Tongue (tissue), 1 donor: ENCODE measurements at regions not wholly inside any gene's neighbourhood (a gene's known extent, or its start where the extent isn't known, plus 50 kb on each side); places are given as distances from the start of the nearest gene placed in this dataset.

ENCODE experiments used
- DNase-seq: peaks from one replicate; pipeline ENCODE4 v3.0.0-alpha.2; 2015

GRCh38 chr14:42719391-42719790 is 1112.7 kb downstream of the LRFN5 start:
- peak; percentile 9 for DNase-seq

GRCh38 chr14:42715316-42715715 is 1108.6 kb downstream of the LRFN5 start:
- no peak for DNase-seq

GRCh38 chr14:42710071-42710470 is 1103.4 kb downstream of the LRFN5 start:
- no peak for DNase-seq

DNA sequence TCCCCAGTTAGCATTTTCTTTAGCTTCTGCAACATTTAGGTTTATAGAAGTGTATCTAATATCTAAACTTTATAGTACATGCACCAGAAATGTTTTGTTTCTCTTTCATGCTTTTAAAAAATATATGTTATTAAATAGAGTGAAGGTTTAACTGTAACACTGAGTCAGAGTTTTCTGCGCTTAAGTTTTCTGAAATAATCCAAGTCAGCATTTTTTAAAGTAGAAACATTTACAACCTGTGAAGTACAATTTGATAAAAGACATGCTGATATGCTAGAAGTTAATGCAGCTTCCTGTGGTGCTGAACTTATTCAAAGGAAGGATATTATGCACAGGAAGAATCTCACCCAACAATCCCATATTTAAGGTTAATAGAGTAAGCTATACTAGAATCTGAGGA is 1096.8 kb downstream of the LRFN5 start:
- no peak for DNase-seq

DNA sequence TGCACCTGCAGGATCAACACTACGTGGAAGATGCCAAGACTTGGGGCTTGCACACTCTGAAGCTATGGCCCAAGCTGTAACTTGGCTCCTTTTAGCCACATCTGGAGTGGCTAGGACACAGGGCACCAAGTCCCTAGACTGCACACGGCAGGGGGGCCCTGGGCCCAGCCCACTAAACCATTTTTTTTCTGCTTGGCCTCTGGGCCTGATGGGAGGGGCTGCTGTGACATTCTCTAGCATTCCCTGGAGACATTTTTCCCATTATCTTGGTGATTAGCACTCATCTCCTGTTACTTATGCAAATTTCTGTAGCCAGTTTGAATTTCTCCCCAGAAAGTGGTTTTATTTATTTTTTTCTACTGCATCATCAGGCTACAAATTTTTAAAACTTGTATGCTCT is 1080.7 kb downstream of the LRFN5 start:
- DNase-seq, result no peak

DNA sequence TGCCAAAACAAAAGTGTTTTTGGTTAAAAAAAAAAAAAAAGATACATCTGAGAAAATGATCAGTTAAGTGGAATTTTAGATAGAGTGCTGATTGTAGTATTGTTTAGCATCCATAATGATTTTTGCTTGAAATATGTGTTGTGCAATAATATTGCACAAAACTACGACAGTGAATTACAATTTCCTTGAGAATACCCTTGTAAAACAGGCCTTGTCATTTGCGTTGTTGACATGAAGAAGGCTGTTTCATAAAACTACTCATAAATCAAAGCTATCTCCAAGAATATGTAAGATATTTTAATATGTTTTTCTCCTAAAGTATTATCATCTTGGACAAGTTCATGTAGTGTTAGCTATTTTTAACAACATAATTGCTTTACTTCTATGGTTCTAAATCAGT is 1077.0 kb downstream of the LRFN5 start:
- no peak for DNase-seq

DNA sequence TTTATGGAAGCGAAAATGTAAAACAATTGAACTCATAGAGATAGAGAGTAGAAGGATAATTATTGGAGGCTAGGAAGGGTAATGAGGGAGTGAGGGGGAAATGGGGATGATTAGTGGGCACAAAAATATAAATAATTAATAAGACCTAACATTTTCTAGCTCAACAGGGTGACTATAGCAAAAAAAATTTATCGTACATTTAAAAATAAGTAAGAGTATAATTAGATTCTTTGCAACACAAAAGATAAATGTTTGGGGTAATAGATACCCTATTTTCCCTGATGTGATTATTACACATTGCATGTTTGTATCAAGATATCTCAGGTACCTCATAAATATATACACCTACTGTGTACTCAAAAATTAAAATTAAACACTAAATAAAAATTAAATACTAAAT is 1070.0 kb downstream of the LRFN5 start:
- DNase-seq, result no peak

- DNase-seq, result no peak
Measured at GRCh38 chr14:42673963-42674362, 1067.3 kb downstream of the LRFN5 start.

GRCh38 chr14:42671636-42672035 is 1065.0 kb downstream of the LRFN5 start:
- no peak for DNase-seq

DNA sequence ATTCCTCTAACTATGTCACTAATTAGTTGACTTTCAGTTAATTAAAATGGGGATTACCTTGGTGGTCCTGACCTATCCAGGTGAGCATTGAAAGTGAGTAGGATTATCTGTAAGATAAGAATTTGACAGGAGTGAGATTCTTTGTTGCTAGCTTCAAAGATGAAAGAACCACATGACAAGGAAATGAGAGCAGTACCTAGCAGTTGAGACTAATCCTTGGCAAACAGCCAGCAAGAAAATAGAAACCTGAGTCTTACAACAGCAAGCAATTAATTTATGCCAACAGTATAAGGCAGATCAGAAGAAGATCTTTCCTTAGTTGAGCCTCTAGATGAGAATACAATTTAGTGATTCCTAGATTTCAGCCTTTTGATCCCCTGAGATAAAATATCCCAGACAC is 1058.4 kb downstream of the LRFN5 start:
- DNase-seq, result no peak

DNA sequence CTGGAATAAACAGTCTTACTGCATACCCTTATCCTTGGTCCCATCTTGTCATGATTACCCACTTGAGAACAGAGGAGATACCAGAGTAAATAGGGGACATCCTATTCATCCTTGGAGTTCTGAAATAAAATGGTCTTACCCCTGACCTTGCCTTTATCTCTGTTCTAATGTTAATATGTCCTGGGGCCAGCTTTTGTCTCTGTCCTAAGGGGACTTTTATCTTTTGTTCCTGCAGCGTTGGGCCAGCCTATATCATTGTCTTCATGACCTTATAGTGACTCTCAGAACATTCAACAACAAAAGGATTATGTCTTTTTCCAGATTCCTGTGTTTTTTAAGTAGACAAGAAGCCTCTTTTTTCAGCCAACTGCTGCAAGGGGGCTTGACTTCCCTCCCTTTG is 1057.5 kb downstream of the LRFN5 start:
- no peak for DNase-seq

GRCh38 chr14:42654707-42655106 is 1048.0 kb downstream of the LRFN5 start:
- no peak for DNase-seq

- DNase-seq, result no peak
Measured at GRCh38 chr14:42642787-42643186, 1036.1 kb downstream of the LRFN5 start.

- DNase-seq, result no peak
Measured at GRCh38 chr14:42633504-42634095, 1026.9 kb downstream of the LRFN5 start.

GRCh38 chr14:42629553-42629952 is 1022.9 kb downstream of the LRFN5 start:
- DNase-seq, result no peak

- DNase-seq, result no peak
Measured at GRCh38 chr14:42628602-42629001, 1021.9 kb downstream of the LRFN5 start.

- no peak for DNase-seq
Measured at GRCh38 chr14:42626986-42627385, 1020.3 kb downstream of the LRFN5 start.

GRCh38 chr14:42624980-42625761 is 1018.5 kb downstream of the LRFN5 start:
- no peak for DNase-seq

DNA sequence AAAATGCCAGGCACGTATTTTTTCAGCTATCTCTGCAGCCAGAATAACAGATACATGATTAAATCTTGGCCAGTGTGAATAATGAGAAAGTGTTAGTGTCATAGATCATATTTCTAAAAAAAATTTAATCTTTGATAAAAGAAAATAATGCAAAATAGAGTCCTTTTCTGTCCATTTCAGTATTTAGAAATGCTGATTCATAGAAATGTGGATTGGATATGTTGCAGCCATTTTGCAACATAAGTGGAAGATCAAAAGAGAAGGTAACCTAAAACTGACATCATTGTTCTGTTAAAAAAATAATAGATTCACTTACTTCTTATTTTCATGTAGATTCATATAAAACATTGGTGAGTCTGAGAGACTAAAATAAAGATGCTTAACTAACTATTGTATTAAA is 1010.3 kb downstream of the LRFN5 start:
- no peak for DNase-seq

GRCh38 chr14:42606839-42607238 is 1000.2 kb downstream of the LRFN5 start:
- no peak for DNase-seq

DNA sequence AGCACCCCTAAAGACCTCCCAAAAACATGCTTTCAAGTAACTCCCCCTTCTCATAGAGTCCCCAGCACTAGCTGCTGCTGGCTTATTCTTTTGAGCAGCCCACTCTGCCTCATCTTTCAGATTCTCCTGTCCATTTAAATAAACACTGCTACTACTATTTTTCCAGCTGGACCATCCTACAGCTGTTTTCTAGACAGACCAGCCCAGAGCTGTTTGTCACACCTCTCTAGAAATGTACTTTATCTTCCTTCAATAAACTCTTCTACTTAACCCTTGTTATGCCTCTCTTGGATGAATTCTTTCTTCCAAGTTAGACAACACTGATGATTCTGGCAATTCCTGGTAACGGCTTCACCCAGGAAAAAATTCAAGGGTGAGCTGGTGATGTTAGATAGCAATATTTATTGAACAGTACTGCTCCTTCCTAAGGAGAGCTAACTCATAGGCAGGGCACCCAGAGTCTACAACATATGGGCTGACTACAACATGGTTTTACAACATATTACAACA is 995.7 kb downstream of the LRFN5 start:
- no peak for DNase-seq

DNA sequence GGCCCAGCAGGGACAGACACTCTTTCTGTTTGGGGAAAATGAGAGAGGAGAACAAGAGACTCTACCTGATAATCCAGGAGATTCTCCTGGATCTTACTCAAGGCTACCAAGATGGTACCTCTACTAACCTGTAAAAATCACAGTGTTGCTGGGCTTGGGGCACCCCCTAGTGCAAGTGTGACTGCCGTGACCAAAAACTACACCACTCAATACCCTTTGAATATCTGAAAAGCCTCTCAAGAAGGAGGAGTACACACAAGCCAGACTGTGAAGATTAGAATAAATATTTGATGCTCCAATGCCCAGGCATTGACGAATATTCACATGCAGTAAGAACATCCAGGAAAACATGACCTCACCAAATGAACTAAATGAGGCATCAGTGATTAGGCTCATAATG is 965.4 kb downstream of the LRFN5 start:
- DNase-seq, result no peak

- no peak for DNase-seq
Measured at GRCh38 chr14:42569227-42569626, 962.6 kb downstream of the LRFN5 start.

- DNase-seq, result no peak
Measured at GRCh38 chr14:42565556-42565955, 958.9 kb downstream of the LRFN5 start.
